WERI-Rb-1 (cell line): ENCODE measurements at regions not wholly inside any gene's neighbourhood (a gene's known extent, or its start where the extent isn't known, plus 50 kb on each side); places are given as distances from the start of the nearest gene placed in this dataset.

ENCODE experiments used
- DNase-seq: peaks from one replicate; pipeline ENCODE4 v3.0.0-alpha.2; 2020
- H3K27ac ChIP-seq: fragments of 250-450 bp; sonication (Bioruptor Pico); 2 replicates; pipeline ENCODE4 v1.5.1; 2020; ENCODE audit warnings: mild to moderate bottlenecking, moderate library complexity
- H3K27me3 ChIP-seq: fragments of 250-450 bp; sonication (Bioruptor Pico); 2 replicates; pipeline ENCODE4 v1.5.1; 2021; ENCODE audit warnings: mild to moderate bottlenecking, low read depth, moderate library complexity; ENCODE audit not compliant: insufficient read depth, severe bottlenecking
- H3K36me3 ChIP-seq: fragments of 250-450 bp; sonication (Bioruptor Pico); 2 replicates; pipeline ENCODE4 v1.5.1; 2020; ENCODE audit warnings: mild to moderate bottlenecking, moderate library complexity
- H3K4me3 ChIP-seq: 2 replicates; pipeline ENCODE4 v1.5.1; 2011; ENCODE audit warnings: low read depth, mild to moderate bottlenecking, control low read depth, low read length
- H3K9me3 ChIP-seq: fragments of 250-450 bp; sonication (Bioruptor Pico); 2 replicates; pipeline ENCODE4 v1.5.1; 2021; ENCODE audit warnings: mild to moderate bottlenecking, moderate library complexity; ENCODE audit not compliant: severe bottlenecking
- TF ChIP-seq, protein P1 (sequence below): IDR thresholded peaks from 2 replicates; pipeline ENCODE4 v1.5.1; 2011; ENCODE audit warnings: low read depth, mild to moderate bottlenecking, control low read depth, inconsistent platforms, low read length

DNA sequence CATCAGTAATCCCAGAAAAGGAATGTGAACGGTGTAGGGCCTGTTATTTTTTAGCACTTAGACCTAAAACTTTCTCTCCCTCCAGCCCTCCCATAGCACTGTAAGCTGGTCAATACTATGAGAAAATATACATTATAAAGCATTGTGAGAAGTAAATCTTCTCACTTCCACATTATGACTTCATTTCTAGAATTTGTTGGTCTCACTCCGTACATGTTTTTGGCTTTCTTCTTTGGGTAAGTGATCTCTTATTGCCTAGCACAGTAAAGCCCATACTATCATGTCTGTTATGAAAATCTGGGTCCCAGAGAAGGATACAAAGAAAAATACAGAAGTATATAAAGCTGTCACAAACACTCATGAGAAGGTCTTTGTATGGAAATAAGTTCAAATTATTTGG is 1851.1 kb upstream of the IGFBP7 start:
- H3K36me3 ChIP-seq = no peaks in the 10 kb centered on the region
- no peaks in the 10 kb centered on the region for H3K27me3 ChIP-seq
- no peak for DNase-seq
- no peak overlapping the region for H3K27ac ChIP-seq
- H3K4me3 ChIP-seq = no peak overlapping the region
- no peaks in the 10 kb centered on the region for H3K9me3 ChIP-seq
- TF ChIP-seq, protein P1, sequence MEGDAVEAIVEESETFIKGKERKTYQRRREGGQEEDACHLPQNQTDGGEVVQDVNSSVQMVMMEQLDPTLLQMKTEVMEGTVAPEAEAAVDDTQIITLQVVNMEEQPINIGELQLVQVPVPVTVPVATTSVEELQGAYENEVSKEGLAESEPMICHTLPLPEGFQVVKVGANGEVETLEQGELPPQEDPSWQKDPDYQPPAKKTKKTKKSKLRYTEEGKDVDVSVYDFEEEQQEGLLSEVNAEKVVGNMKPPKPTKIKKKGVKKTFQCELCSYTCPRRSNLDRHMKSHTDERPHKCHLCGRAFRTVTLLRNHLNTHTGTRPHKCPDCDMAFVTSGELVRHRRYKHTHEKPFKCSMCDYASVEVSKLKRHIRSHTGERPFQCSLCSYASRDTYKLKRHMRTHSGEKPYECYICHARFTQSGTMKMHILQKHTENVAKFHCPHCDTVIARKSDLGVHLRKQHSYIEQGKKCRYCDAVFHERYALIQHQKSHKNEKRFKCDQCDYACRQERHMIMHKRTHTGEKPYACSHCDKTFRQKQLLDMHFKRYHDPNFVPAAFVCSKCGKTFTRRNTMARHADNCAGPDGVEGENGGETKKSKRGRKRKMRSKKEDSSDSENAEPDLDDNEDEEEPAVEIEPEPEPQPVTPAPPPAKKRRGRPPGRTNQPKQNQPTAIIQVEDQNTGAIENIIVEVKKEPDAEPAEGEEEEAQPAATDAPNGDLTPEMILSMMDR = no peak

GRCh38 chr4:58961925-58962324 is 1851.7 kb upstream of the IGFBP7 start:
- no peaks in the 10 kb centered on the region for H3K9me3 ChIP-seq
- no peak overlapping the region for H3K4me3 ChIP-seq
- no peaks in the 10 kb centered on the region for H3K36me3 ChIP-seq
- H3K27me3 ChIP-seq = no peaks in the 10 kb centered on the region
- no peak overlapping the region for H3K27ac ChIP-seq
- no peak for DNase-seq
- TF ChIP-seq, protein P1 = no peak

DNA sequence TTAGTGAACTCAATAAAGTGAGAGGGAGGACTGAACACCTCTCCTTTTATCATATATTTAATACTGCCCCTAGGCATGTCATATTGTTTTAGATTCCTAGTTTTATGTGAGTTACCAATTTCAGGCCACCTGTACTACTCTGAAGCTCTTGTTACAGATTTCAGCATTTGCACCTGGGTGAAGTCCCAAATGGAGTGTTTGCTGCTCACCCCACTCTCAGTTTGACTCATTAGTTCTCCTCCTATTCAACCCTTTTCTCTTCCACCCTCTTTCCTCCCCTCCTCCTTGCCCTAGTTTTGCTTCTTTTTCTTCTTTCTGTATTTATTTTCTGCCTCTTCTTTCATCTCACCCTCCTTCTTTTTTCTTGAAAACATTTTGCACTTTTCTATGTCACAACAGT is 1852.2 kb upstream of the IGFBP7 start:
- Histone ChIP-seq H3K27me3 (no peaks in the 10 kb centered on the region), H3K4me3 (no peak overlapping the region), H3K9me3 (no peaks in the 10 kb centered on the region), H3K36me3 (no peaks in the 10 kb centered on the region), H3K27ac (no peak overlapping the region)
- TF ChIP-seq, protein P1 = no peak
- no peak for DNase-seq

DNA sequence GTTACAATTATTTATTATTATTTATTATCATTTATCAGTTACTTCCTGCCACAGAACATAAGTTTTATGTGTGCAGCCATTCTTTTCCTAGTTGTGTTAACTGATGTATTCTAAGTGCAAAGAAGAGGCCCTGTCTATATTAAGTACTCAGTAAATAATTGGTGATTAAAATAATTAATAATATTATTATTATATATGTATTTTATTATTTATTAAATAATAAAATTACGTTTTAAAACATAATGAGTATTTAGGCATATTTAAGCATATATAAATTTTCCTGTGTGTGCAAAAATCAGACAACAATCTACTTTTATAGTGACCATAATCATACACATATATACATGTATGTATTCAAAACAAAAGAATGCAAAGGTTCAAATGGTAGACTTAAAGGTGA is 1871.6 kb upstream of the IGFBP7 start:
- Histone ChIP-seq H3K4me3 (no peak overlapping the region), H3K36me3 (no peaks in the 10 kb centered on the region), H3K9me3 (no peaks in the 10 kb centered on the region), H3K27me3 (no peaks in the 10 kb centered on the region), H3K27ac (no peak overlapping the region)
- no peak for DNase-seq
- TF ChIP-seq, protein P1 = no peak

DNA sequence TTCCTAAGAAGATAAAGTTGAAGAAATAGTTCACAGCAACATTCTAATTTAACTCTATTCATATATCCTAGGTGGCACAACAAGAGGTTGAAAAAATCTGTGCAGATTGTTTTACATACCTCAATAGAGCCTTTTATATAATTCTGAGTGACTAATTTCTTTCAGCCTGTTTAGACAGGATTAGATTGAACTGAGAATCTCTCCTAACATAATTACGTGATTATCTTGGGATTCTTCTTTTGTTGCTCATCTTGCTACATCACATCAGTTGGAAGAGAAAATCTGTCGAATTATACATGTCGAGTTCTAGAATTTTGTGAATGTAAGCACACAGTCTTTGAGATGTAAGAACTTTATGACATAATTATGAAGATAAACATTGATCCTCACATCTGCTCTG is 1873.7 kb upstream of the IGFBP7 start:
- no peak for DNase-seq
- Histone ChIP-seq H3K27me3 (no peaks in the 10 kb centered on the region), H3K36me3 (no peaks in the 10 kb centered on the region), H3K9me3 (no peaks in the 10 kb centered on the region), H3K27ac (no peak overlapping the region), H3K4me3 (no peak overlapping the region)
- TF ChIP-seq, protein P1 = no peak

DNA sequence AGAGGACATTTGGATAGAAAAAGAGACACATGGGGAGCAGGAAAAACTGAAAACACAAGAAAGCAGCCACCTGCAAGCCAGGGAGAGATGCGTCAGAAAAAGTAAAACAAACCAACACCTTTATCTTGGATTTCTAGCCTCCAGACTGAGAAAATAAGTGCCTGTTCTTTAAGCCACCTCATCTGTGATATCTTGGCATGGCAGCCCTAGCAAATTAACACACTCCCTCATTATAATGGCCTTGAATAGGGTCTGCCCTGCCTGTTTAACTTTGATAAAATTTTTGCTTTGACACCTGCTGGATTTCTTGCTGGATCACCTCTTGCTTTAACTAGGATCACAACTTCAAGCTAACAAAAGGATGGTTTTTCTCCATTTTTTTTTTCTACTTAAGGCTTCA is 1892.0 kb upstream of the IGFBP7 start:
- H3K36me3 ChIP-seq = no peaks in the 10 kb centered on the region
- TF ChIP-seq, protein P1 = no peak
- no peak overlapping the region for H3K27ac ChIP-seq
- no peak overlapping the region for H3K4me3 ChIP-seq
- no peaks in the 10 kb centered on the region for H3K9me3 ChIP-seq
- DNase-seq = no peak
- H3K27me3 ChIP-seq = no peaks in the 10 kb centered on the region
